NCI-H187 treated with DMSO at 0.1 percent for 48 hours (cell line): ENCODE measurements at regions not wholly inside any gene's neighbourhood (a gene's known extent, or its start where the extent isn't known, plus 50 kb on each side); places are given as distances from the start of the nearest gene placed in this dataset.

ENCODE experiments used
- DNase-seq: peaks from one replicate; lab custom pipeline; 2025; lab: John Stamatoyannopoulos, UW

DNA sequence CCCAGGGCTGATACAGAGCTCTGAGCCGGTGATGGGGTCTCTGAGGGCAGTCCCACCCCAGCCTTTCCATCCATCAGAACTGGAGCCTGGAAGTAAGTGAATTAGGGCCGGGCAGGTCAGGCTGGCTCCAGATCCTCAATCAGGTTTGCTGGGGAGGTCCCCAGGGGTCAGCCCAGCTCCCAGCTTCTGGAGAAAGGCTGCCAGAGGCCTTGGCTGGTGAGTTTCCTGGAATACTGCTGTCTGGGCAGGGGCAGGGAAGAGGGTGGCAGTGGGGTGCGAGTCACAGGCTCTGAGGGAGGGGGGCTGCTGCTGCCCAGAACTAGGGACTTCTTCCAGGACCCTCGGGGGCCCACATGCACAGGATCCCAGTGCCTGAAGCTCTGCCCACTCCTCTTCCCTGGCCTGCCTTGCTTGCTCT, 200.6 kb upstream of the MVB12B start:
- DNase-seq: no peak

DNA sequence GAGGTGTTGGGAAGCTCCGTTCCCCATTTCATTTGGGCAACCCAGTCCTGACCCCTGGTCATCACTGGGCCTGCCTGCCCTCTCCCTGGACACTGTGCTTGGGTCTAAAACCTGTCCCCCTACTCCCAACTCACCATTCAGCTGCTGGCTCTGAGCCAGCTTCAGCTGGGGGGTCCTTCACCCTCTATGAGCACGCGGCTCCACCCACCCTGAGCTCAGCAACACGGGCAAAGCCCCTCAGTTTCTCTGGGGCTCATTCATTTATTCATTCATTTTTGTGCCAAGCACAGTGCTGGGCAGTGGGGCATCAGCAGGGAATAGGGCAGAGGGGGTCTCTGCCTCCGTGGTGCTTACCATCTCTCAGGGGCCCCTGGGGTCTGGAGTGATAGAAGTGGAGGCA, 199.8 kb upstream of the MVB12B start:
- DNase-seq: no peak

DNA sequence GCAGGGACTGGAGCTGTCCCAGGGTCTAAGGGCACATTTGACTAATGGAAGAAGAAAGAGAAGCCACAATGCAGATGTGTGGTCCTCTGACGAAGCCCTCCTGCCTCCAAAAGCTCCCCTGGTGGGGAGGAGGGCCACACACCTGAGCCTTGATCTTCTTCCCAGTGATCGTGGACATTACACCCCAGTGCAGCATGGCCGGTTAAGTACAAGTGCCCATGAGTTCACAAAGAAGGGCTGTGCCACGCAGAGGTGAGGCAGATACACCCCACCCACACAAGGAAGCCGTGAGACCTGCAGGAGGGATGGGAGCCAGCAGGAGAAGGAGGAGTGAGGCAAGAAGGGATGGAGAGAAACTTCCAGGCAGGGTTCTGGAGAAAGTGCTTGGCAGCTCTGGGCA, 199.0 kb upstream of the MVB12B start:
- DNase-seq: no peak

DNA sequence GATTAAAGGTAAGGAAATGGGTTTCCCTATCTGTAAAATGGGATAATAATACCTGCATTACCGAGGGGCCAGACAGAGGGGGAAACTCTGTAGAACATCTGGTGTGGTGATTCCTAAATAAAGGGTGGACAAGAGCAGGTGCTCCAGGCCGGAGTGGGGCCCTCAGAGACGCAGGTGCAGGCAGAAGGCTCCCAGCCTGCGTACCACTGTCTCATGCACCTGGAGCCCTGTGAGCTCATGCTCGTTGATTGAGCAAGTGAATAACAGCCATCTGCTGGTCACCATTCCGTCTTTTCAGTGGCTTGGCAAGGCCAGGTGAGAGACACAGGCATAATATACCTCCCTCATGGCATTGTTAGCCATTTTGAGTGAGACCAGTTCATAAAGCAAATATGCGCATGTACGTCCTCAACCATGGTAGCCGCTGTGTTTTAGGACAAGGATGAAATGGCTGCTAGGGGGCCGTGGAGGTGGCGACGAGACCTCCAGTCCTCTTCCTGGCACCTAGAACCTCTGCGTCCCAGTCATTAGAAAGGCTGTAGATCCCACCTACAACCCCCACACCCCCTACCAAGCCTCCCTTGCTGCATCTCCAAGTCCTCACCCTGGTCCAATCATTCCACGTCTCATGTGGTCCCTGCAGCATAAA, 198.0 kb upstream of the MVB12B start:
- DNase-seq: no peak

DNA sequence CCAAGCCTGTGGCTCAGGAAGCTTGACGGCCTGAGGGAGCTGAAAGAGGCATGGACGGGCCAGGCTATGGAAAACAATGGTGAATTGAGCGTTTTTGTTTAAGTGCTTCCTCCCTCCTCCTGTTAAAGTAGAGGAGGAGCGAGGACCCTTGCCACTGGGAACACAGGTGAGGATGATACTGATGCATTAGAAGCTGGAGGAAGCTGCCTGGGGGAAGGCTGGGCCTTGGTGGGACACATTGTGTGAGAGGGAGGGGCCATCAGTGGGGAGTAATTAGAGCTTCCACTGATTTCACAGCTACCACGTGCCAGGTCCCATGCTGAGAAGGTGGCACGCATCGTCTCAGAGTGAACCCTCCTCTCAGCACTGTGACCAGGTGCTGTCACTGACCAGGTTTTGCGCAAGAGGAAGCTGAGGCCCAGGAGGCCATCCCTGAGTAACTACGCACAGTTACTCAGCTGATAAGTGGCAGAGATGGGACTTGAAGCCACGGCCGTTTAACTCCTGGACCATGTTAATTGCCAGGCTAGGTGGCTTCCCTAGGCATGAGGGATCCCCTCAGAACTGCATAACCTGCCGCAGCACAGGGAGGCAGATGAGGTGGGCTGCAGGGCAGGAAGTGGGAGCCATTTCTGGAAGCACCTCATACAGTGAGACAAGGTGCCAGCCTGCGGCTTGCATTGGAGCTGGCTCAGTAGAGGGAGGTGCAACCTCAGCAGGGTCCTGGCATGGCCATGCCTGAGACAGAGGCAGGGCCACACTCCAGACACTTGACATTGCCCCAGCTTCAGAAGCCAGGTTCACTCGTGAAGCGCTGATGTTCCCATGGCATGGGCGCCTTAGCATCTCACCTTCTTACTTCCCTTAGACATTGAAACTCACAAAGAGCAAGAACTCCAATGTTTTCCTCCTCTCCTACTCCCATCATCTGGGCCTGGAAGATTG, 195.3 kb upstream of the MVB12B start:
- no peak for DNase-seq

DNA sequence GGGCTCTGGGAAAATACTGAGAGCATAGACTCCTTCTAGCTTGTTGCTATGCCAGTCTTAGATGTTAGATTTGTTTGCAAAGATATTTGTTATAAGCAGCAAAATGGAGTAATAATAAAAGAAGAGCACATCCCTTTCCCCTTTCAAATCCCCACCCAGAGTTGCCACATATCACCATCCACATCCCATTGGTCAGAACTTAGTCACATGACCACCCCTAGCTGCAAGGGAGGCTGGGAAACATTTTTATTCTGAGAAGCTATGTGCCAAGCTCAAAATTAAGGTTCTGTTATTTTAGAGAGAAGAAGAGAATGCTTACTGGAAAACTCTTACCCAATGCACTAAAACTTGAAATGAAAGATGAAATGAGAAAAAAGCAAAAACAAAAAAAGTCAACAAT, 193.9 kb upstream of the MVB12B start:
- DNase-seq: no peak

DNA sequence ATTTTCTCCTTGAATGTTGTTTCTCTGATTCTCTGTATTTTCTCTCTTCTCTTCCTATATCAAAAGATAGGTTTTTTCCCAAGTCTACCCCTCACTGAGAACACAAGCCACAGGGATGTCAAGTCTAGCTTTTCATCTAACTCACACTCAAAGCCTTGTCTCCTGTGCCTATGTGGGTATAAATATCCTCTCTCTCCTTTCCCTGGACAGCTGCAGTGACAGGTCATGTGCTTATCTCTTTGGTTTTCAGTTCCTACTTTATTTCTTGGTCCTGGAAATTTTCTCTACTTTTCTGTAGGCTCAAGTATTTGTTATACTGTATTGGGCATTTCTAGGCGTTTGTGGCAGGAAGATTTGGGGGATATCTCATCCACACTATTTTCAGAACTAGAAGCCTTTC, 182.4 kb upstream of the MVB12B start:
- no peak for DNase-seq

DNA sequence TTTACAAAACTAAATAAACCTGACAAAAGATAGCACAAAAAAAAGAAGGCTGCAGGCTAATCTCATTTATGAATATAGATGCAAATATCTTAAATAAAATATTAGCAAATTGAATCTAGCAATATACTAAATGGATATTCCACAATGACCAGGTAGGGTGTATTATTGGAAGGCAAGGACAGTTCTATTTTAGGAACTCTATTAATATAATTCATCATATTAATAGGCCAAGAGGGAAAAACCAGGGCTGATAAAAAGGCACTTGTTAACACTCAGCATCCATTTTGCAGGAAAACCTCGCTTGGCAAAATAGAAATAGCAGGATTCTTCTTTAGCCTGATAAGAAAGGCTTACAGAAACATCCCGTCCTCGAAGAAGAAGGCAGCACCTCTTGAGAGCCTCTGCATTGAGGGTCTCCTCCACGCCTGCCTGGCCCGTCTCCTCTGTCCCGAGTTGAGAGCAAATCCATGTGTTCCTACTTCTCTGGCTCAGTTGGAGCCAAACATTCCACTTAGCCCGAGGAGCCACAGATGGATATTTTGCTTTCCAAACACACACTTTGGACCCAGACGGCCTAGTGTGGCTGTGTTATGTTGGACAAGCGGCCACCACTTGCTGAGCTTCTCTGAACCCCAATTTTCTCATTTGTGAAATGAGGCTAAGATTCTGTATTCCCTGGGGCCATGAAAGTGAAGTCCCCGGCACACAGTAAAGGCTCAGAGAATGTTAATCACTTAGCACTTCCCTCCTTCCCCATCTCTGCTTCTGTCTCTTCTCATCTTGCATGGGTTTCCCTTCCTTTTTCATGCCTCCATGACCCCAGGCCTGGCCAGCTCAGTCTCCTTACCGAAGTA, 181.8 kb upstream of the MVB12B start:
- DNase-seq: no peak

DNA sequence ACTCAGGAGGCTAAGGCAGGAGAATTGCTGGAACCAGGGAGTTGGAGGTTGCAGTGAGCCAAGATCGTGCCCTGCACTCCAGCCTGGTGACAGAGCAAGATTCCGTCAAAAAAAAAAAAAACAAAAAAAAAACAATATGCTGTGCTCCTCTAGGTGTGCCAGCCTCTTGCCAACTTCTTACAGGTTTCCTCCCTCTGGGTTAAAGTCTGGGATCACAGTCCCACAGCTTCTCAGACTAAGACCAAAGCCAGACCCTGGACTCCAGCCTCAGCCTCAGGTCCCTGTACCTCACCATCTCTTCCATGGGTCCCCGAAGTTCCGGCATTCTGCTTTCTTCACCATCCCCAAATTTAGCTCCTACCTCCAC, 180.8 kb upstream of the MVB12B start:
- DNase-seq: no peak

DNA sequence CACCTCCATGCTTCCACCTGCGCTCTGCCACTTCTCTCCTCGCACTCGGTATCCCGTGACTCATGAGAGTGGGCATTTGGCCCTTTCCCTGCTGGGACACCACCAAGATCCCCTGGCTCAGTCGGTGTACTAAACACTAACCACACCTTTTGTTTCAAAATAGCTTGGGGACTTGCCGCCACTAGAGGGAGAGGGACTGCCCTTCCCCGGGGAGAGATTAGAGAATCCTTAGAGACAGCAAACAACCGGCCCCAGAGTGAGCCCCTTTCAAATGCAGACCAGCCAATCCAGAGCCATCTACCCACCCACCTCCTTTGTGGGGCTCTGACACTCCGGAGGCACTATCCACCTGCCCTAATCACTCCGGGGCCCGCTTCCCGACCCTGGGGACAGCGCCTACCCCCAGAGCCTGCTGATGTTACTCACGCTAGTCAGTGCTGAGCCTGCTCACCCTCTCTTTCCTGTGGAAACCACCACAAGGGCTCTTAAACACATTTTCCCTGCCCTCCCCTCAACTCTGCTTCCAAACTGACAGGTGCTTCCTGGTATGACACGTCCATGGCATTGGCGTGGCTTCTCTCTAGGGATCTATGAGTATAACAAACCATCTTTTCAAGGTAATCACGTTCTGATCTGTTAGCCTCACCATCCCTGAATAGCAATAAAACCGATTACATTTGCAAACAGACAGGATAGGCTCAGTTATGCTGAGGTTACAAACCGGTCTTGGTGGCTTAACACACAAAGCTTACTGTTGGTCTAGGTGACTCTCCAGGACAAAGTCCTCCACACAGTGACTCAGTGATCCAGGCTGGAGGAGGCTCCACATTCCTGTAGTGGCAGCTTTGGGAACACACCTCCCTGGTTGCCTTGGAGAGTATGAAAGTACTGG, 180.1 kb upstream of the MVB12B start:
- peak; percentile 32 for DNase-seq

DNA sequence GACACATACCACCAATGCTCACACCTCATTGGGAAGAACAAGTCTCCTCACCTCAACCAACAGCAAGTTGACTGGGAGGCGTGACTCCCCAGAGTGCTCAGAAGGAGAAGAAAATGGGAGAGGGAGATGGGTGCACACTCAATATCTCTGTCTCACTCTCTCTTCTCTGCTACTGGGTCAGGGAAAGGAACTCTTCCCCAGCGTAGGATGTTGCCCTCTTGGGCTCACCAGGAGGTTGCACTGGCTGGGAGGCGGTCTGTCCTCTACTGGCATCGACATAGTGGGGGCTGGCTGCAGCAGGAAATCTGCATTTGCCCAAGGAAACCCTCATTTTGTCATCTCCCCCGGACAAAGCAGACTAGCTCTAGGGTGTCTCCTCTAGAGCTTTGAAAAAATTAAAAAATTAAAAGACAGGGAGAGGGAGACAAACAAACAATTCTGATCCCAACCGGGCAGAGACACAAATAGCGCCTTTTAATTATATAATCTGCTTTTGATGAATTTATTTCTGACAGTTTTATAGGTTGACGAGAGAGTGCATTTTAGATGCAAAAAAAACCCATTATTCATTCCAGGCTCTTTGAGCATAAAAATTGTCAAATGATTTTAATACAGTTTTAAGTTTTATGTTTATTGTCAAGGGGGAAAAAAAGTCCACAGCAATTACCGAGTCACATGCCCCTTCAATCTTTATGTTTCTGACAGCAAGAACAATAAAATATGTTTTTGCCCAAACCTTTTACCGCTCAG, 179.3 kb upstream of the MVB12B start:
- DNase-seq: no peak

DNA sequence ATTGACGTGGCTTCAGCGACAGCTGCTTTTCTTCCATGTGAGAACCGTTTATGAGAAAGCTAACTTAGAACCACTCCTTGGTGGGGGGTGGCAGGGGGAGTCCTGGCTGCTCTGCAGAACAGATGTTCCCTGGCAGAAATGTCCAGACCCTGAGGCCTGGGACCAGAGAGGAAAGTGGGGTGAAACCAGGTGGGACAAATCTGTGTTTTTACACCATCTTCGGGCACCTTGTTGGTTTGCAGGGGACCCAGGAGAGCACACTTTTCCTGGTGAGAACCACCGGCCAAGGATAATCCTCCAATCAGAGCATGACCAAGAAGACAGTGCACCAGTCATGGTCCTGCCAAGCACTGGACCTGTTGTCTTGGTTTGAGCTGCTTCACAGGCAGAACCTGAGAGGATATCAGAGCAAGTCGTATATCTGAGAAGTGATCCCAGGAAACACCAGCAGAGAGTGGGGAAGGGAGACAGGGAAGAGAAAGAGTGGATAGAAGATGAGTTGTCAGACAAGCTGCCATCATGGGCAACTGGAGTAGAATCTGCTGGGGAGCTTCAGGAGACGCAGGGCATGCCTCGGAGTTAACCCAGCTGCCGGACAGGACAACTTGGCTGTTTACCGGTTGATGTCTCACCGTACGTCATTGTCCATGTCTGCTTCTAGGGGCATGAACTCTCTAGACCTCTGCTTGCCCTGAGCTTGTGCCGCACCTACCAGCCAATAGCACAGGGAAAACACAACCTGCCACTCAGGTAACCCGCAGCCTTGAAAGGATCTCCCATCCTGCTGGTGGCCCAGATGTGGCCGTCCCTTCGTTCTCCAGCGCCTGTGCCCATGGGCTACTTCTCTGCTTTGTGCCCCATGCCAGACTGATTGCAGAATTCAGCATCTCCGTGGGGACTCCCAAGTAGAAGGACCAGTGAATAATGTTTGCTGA, 178.4 kb upstream of the MVB12B start:
- no peak for DNase-seq

DNA sequence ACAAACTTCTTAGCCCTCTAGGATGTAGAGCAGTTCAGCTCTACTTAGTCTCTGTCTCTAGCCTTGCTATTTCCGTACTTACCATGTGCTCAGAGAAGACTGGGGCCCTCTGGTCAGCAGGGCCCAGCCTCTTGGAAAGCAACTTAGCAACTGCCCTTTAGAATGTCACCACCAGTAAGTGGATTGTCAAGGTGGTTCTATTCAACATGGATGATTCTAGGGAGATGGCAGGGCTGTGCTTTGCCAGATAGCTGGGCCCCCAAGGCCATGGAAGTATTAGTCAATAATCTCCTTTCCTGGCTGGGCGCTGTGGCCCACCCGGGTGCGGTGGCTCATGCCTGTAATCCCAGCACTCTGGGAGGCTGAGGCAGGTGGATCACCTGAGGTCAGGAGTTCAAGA, 177.6 kb upstream of the MVB12B start:
- DNase-seq: no peak

DNA sequence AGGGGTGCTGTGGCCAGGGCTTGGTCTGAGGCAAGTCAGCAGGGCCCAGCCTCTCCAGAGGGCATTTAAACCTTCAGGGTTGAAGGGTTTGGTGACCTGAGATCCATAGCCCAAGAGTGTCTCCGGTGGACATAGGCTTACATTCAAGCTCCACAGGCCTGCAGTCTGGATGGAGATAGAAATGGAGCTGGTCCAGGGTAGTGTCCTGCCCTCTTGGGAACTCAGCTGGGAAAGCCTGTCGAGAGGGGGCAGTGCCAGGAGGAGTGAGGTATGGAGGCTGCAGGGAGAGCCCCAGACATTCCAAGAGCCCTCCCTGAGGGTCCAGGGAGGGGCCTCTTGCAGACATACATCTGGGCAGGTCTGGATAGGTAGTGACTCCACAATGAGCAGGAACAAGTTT, 177.0 kb upstream of the MVB12B start:
- no peak for DNase-seq

DNA sequence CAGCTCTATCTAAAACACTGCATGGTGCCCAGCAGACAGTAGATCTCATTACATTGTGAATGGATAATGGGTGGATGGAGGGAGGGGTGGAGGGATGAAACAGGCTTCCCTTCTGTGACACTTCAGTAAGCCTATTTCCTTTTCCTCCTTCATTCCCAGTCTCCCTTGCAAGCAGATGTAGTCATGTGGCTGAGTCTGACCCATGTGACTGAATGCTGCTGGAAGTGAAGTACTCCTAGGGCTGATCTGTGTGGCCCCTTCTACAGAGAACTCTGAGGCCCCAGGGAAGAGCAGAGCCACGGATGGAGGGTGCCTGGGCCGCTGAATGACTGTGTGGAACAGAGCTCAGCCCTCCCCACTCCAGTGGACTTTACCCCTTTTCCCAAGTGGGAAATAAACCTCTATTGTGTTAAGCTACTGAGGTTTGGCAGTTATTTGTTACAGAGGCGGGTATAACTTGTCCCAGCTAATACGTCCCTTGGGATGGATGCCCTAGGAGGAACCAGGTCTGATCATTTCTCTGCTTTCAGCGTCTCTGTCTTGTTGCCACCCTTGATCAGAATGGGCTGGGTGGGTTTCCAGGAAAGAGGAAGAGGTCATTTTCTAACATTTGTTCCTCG, 176.1 kb upstream of the MVB12B start:
- DNase-seq: no peak

DNA sequence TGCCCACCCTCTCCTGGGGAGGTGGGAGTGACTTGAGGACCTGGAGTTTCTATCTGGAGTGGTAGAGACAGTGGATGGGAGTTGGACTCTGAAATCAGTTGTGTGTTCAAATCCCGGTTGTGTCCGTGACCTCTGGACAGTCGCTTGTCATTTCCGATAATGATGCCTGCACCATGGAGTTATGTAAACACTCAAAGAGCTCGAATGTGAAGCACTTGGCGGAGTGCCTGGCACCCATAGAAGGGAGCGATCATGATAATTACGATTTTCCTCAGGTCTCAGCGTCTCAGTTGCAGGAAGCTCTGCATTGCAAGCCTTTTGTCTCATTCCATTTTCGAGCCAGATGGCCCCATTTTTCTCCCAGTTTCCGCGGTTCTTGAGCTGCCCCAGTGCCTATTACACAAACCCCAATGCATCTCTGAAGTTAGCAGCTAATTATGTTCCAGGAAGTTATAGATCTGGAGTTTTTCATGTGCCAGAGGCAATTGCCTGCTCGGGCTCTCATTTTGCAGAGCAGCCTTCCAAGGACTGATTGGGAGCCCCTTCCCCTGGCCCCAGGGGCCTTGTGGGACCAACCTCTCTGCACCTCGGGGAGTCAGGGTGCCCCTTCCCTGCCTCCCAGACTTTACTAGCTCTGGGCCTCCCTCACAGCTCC, 175.5 kb upstream of the MVB12B start:
- DNase-seq: peak; percentile 1

DNA sequence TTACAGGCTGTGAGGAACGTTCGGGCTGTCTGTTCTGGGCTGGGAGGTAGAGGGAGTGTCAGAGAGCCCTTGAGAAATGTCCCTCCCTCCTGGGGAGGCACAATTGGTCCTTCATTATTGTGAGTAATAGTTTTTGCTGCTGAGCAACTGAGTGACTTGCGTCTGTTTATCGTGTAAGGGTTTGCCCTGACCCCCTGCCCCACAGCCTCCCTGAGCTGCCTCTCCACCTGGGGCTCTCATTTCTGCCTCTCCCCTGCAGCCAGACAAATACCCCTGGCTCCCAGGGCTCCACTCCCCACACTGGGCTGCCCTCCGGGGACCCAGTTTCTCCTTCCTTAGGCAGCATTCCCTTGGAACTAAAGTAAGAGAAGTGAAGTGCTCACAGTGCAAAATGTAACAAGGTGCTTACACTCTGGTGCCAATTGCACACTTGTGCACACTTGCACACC, 174.9 kb upstream of the MVB12B start:
- no peak for DNase-seq

DNA sequence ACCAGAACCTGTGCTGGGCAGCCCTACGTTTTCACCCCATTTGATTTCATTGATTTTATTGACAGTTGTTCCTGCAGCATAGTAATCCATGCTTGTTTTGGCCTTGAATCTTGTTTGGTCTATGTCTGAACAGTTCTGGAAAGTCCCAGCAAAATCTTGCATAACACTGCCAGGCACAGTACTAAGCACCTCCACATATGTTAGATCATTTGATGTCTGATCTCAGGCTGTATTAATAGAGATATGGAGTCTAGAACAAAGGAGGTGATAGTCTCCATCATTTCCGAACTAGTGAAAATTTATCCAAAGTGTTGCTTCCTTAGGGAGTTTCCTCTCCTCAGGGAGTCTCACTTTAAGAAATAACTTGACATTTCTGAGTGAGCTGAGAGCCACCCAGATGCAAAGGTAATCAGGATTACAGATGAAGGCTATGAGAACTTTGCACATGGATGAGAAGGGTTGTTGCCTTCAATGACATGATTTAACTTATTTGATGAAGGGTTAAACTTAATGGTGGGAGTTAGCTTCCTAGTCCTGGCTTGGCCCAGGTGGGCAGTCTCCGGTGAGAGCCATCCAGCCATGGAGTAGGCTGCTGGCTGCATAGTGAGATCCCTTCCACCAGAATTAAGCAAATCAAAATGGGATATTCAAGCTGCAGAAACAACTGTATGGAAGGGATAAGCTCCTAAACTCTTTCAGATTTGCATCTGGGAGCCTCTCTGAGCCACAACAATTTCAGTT, 173.8 kb upstream of the MVB12B start:
- no peak for DNase-seq
